ENCODE measurements at regions not wholly inside any gene's neighbourhood (a gene's known extent, or its start where the extent isn't known, plus 50 kb on each side); places are given as distances from the start of the nearest gene placed in this dataset.

GRCh38 chr11:133695387-133695786 is 149.9 kb downstream of the SPATA19 start:
- no peak for ATAC-seq

GRCh38 chr11:133694701-133695100 is 150.6 kb downstream of the SPATA19 start:
- no peak for DNase-seq
- no peak for ATAC-seq

More at GRCh38 chr11:133695387-133695786, 149.9 kb downstream of the SPATA19 start:
- no peak for DNase-seq

DNA sequence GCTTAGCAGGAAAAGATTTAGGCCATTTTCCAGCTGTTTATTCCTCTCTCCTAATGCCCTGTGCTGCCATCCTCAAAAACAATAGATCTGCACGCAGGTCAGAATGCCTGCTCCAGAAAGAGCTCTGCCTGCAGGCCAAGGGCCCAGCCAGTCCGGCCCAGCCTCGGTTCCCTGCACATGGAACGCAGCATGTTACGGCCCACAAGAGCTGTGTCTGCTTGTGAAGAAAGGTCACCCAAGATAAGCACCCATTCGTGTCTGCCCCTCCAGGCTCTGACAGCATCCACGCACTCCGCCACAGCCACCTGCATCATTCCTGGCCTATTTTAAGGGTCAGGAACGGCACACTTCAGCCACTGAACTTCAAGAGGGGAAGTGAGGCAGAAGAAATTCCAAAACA is 152.2 kb downstream of the SPATA19 start:
- DNase-seq, result no peak
- no peak for ATAC-seq

DNA sequence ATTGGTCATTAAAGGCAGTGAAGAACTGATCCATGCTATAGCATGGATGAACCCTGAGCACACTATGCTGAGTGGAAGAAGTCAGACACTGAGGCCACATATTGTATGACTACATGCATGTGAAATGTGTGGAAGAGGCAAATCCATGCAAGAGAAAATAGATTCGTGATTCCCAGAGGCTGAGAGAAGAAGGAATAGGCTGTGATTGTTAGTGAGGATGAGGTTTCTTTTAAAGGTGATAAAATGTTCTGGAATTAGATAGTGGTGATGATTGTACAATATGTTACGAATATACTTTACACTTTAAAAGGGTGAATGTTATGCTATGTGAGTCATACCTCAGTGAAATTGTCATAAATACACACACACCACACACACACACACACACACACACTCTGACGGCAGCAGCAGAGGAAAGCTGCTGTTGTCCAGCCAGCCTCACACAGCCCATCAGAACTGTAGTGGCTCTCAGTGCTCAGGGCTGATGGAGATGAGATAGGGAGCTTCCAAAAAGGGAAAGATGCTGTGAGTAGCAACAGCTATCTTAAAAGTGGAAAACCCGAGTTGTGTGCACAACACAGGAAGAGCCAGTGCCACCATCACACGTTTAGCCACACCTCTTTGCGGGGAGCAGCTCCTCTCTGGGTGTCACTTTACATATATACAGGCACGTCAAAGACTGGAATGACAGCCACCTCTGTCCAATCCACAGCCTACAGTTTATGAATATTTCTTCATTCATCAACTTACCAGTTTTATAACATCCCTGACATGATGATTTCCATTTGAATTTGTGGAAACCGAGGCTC is 153.0 kb downstream of the SPATA19 start:
- ATAC-seq, result peak; percentile 19
- DNase-seq, result no peak

- ATAC-seq (no peak), DNase-seq (no peak)
Observed at GRCh38 chr11:133687781-133688180, 155.5 kb upstream of the OPCML start.

GRCh38 chr11:133681901-133682300 is 149.6 kb upstream of the OPCML start:
- DNase-seq (no peak), ATAC-seq (no peak)

GRCh38 chr11:133679896-133680295 is 147.6 kb upstream of the OPCML start:
- DNase-seq, result no peak
- ATAC-seq, result no peak

DNA sequence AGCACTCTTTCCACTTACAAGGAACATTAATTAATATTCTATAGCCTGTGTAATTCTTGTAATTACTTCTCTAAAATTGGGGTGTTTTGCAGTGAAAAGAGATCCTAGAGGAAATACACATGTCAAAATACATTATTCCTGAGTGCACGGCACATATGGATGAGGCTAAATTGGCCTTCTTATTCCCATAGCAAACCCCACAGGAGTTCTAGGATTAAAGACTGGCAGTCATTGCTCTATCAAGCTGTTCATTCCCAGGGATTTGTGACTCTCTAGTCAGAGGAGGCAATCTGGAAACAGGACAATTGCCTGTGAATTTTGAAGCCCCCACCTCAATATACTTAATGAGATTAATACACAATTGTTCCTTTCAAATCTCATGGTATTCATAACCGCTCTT is 145.9 kb upstream of the OPCML start:
- no peak for DNase-seq
- ATAC-seq, result no peak

DNA sequence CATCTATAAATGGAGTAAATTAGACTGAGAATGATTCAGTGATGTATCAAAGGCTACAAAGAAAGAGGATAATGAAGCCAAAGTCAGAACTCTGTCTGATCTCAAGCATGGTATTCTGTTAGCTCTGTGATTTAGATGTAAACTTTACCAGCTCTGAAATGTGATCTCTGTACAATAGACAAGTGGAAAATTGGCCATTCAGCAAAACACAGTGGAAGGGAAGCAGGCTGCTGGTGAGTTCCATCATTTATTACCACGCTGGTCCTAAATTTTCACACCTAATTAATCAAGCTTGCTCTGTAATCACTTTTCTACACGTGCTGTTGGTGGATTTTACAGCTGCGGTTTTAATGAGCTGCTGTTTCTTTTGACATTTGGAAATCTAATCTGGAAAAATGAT is 145.1 kb upstream of the OPCML start:
- ATAC-seq (no peak), DNase-seq (no peak)

GRCh38 chr11:133676265-133676664 is 144.0 kb upstream of the OPCML start:
- DNase-seq, result no peak
- ATAC-seq, result no peak

DNA sequence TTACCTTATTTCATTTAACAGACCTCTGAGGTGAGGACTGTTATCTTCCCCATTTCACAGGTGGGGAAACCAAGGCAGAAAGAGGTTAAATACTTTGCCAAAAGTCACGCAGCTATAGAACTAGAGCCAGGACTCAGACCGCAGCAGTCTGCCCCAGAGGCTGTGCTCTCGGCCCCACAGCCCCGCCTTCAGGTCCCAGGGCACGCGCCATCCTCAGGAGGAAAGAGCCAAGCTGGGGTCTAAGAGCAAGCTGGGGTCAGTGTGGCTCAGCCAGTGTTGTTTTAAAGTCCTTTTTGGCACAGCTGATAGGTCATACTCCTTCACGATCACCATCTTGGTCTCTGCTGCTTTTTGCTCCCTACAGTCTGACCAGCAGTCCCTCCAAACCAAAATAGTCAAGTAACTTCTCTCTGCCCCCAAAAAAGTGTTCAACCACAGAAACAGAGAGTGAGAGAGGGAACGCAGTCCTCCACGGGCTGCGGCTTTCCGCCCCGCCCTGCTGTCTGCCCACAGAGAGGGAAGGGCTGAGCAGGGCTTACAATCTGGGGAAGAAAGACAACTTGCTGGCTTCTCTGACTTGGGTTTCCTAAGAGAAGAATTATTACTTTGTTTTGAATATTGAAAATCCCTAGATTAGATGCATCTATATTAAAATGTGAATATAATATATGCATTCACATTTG is 137.2 kb upstream of the OPCML start:
- DNase-seq (no peak), ATAC-seq (no peak)

GRCh38 chr11:133663135-133663985 is 131.1 kb upstream of the OPCML start:
- ATAC-seq (no peak), DNase-seq (no peak)

- no peak for DNase-seq
Observed at GRCh38 chr11:133661846-133662245, 129.5 kb upstream of the OPCML start.

DNA sequence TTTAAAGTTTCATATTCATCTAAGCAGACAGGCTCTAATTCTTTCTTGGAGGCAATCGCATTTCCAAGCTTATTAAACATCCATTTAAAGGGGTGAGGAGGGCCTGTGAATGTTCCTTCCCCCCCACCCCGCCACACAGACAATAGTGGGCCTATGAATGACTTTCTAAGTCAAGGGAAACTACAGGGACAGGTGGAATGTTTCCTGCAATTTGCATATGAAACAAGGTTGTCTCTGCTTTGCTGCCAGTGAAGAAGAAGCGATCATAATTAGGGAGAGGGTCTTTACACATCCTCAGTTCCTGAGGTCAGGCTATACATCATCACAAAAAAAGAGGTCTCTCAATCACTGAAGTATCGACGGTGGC is 127.9 kb upstream of the OPCML start:
- no peak for DNase-seq
- no peak for ATAC-seq

More at GRCh38 chr11:133661846-133662245, 129.5 kb upstream of the OPCML start:
- no peak for ATAC-seq

GRCh38 chr11:133659538-133660201 is 127.4 kb upstream of the OPCML start:
- DNase-seq (no peak), ATAC-seq (no peak)

GRCh38 chr11:133657054-133657453 is 124.8 kb upstream of the OPCML start:
- DNase-seq, result no peak
- no peak for ATAC-seq

DNA sequence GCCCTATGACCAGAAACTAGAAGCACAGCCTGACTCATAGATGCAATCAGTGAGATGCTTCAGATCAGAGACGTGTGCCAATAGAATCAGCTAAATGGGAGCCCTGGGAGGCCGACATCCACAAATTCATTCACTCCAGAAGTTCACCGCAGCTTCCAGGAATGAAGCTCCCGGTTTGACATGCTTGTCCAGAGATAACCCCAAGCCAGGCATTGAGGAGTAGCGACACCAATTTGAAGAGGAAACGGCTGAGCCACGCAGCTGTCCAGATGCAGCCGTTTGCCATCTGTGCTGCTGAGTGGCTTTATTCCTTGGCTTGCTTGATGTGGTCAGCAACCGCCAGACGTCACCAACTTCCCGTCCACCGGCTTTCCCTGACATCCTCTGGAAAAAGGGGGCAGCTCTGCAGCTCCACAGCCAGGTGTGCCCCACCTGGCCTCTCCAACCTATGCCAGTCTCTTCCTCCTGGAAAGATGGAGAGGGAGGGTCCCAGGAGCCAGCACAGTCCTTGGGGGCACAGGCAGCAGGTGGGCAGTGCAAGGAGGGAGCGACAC is 123.9 kb upstream of the OPCML start:
- DNase-seq, result no peak
- no peak for ATAC-seq

DNA sequence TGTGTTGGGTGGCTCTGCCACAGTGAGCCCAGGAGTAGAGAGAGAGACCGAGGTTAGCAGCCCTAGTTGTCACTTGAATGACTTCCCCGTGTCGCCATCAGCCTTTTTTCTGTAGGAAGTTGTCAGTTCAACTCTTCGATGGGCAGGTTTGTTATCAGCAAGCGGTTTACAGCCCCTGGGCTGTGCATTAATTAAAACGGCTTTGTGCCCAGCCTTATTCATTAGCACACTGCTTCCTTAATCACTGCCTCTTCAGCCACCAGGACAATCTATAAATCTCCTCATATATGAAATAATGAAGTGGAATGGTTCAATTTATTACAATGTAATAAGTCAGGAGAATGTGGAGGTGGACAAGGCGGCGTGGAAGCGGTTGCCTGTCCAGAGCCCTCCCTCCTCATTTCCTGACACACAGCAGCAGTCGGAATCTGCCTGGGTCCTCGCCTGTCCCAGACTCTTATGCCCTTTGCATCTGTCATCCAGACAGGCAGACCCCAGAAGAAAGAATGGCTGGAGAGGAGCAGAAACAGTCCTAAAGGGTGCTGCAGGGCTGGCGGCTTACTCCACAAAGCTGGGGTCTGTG is 122.4 kb upstream of the OPCML start:
- ATAC-seq, result no peak
- no peak for DNase-seq

- ATAC-seq, result no peak
Observed at GRCh38 chr11:133653336-133653735, 121.0 kb upstream of the OPCML start.

DNA sequence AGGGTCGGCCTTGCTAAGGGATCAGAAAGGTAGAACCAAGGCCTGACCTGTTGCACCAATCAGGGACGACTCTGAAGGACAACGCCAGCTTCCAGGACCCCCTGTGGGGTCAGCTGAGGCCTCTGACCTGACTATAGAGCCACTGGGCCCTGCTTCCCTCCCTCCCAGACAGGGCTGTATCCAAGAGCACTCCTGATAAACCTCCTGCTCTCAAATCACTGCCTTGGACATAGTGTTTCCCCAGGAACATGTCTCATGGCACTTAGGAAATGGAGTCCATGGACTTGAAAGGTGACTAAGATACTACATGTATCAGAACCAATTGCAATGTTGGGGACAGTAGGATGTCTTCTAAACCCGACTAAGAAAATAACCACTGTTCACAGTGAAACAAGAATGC is 117.8 kb upstream of the OPCML start:
- ATAC-seq, result no peak
- DNase-seq, result no peak

More at GRCh38 chr11:133653336-133653735, 121.0 kb upstream of the OPCML start:
- no peak for DNase-seq

GRCh38 chr11:133649040-133649439 is 116.7 kb upstream of the OPCML start:
- no peak for DNase-seq
- no peak for ATAC-seq

- no peak for ATAC-seq
Observed at GRCh38 chr11:133639408-133639807, 107.1 kb upstream of the OPCML start.

More at GRCh38 chr11:133639408-133639807, 107.1 kb upstream of the OPCML start:
- DNase-seq, result no peak

Measured in stimulated activated naive CD8-positive, alpha-beta T cell treated with anti-CD3 and anti-CD28 coated beads, Interleukin-15, Interleukin-2, amounts not matched to agents 100 U/mL and 50 U/mL, for 24 hours (primary cell).